GM12891 (cell line): ENCODE measurements at regions not wholly inside any gene's neighbourhood (a gene's known extent, or its start where the extent isn't known, plus 50 kb on each side); places are given as distances from the start of the nearest gene placed in this dataset.

Experiments
- PAX5 ChIP-seq: IDR thresholded peaks from 2 replicates; pipeline ENCODE4 v1.6.1; 2011; ENCODE audit warnings: low read length, moderate library complexity, mild to moderate bottlenecking; ENCODE audit not compliant: insufficient read depth, severe bottlenecking
- POLR2A ChIP-seq: IDR thresholded peaks from 2 replicates; pipeline ENCODE4 v1.6.1; 2011; ENCODE audit warnings: low read depth, low read length, control low read depth
- POLR2AphosphoS5 ChIP-seq: IDR thresholded peaks from 2 replicates; pipeline ENCODE4 v1.6.1; 2011; ENCODE audit warnings: low read depth, low read length, control low read depth
- POU2F2 ChIP-seq: IDR thresholded peaks from 2 replicates; pipeline ENCODE4 v1.6.1; 2011; ENCODE audit warnings: low read depth, mild to moderate bottlenecking, control low read depth, low read length, moderate library complexity
- SPI1 ChIP-seq: IDR thresholded peaks from 2 replicates; pipeline ENCODE4 v1.6.1; 2011; ENCODE audit warnings: low read depth, low read length, control low read depth
- TAF1 ChIP-seq: IDR thresholded peaks from 2 replicates; pipeline ENCODE4 v1.6.1; 2011; ENCODE audit warnings: low read depth, low read length, control low read depth

GRCh38 chr4:45741897-45742296, 382.0 kb downstream of the GABRG1 start:
- TF ChIP-seq POLR2AphosphoS5 = no peak
- TF ChIP-seq TAF1 = no peak
- no peak for TF ChIP-seq POLR2A
- TF ChIP-seq SPI1 = no peak
- TF ChIP-seq PAX5 = no peak
- TF ChIP-seq POU2F2 = no peak
